ENCODE measurements at regions not wholly inside any gene's neighbourhood (a gene's known extent, or its start where the extent isn't known, plus 50 kb on each side); places are given as distances from the start of the nearest gene placed in this dataset.

DNA sequence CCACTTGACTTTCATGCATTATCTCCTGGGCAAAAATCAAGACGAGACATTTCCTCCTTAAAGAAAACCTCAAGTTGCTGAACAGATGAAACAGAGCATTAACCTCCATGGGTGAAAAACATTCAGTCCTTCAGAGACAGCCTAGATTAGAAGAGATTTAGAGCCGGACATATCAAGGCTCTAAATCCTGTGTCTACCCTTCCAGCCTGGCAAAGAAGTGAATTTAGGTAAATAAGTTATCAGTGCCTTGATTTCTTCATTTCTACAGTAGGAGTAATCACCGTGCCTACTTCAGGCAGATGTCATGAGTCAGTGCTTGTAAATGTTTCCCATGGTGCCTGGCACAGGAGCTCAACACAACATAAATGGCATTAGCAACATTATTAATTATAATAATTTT lies 159.3 kb upstream of the PRICKLE2 start:
- TF ChIP-seq FOXM1 (IDR thresholded peaks at IDR 0.05; ENCODE audit: borderline replicate concordance): no peak
- no peak for TF ChIP-seq LEF1 (IDR thresholded peaks at IDR 0.05; ENCODE audit: borderline replicate concordance)
- TF ChIP-seq SUZ12 (IDR thresholded peaks at IDR 0.05): no peak
- TF ChIP-seq HDGF (IDR thresholded peaks at IDR 0.05; ENCODE audit: borderline replicate concordance): no peak
